ENCODE measurements at regions not wholly inside any gene's neighbourhood (a gene's known extent, or its start where the extent isn't known, plus 50 kb on each side); places are given as distances from the start of the nearest gene placed in this dataset.

DNA sequence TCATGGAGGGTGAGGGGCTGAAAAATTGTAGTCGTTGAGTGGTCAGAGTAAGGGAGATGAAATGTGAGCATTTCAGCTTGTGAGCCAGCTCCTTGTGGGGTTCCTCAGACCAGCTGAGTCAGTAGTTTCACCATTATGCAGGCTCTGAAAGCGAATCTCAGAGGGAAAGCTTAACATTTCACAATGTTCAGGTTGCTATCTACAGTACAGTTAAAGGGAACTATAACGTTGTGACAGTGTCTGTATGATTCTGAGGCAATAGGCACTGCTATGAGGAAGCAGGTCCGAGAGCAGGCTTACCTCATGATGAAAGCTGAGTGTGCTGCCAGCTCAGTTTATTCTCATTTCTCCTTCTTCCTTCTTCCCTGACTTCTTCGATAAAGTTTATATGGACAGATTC, 469.6 kb downstream of the EDEM1 start:
- WGBS, result 60% methylated on average over 5 of the region's 5 CpGs
- Histone ChIP-seq H3K27ac (replicated peaks in 1 of 4) (no peak overlapping the region), H3K36me3 (no peaks in the 10 kb centered on the region), H3K9me3 (peaks cover 0 to 12% (median 3%) of the 10 kb centered on the region in 4 donors), H3K4me3 (no peak overlapping the region), H3K27me3 (no peaks in the 10 kb centered on the region), H3K4me1 (no peaks in the 10 kb centered on the region)
- intact Hi-C loops (cut with DNase I), result no loop called here
- no peak for TF ChIP-seq POLR2A (IDR thresholded peaks at IDR 0.05; ENCODE audit: low read depth)
- TF ChIP-seq POLR2AphosphoS5 (IDR thresholded peaks at IDR 0.05), result no peak
- no peak for TF ChIP-seq EP300 (IDR thresholded peaks at IDR 0.05)
- TF ChIP-seq, protein P1, sequence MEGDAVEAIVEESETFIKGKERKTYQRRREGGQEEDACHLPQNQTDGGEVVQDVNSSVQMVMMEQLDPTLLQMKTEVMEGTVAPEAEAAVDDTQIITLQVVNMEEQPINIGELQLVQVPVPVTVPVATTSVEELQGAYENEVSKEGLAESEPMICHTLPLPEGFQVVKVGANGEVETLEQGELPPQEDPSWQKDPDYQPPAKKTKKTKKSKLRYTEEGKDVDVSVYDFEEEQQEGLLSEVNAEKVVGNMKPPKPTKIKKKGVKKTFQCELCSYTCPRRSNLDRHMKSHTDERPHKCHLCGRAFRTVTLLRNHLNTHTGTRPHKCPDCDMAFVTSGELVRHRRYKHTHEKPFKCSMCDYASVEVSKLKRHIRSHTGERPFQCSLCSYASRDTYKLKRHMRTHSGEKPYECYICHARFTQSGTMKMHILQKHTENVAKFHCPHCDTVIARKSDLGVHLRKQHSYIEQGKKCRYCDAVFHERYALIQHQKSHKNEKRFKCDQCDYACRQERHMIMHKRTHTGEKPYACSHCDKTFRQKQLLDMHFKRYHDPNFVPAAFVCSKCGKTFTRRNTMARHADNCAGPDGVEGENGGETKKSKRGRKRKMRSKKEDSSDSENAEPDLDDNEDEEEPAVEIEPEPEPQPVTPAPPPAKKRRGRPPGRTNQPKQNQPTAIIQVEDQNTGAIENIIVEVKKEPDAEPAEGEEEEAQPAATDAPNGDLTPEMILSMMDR (IDR thresholded peaks at IDR 0.05), result no peak
- no peak for DNase-seq (ENCODE audit: extremely low spot score)

DNA sequence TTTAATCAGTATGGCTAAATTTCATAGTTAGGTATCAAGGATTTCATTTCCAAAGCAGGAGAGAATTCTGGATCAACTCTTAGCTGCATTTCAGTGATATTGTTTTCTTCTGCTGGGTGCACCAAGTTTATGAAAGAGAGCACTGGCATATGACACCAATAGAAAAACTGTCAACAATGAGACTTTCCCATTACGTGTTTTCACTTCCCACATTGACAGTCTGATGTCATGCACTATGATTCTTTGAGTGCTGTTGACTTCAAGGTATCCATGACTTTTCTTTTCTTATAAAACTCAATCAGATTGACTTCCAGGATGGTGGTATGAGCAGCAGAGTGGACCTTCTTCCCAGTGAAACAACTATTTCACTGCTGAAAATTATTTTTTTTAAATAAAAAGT, 476.1 kb downstream of the EDEM1 start:
- Histone ChIP-seq H3K36me3 (no peaks in the 10 kb centered on the region), H3K9me3 (peaks cover 0 to 18% (median 9%) of the 10 kb centered on the region in 4 donors), H3K27ac (replicated peaks in 1 of 4) (no peak overlapping the region), H3K27me3 (no peaks in the 10 kb centered on the region), H3K4me3 (no peak overlapping the region), H3K4me1 (no peaks in the 10 kb centered on the region)
- 74% methylated on average over 1 of the region's 1 CpG for WGBS
- intact Hi-C loops (cut with DNase I), result no loop called here
- no peak for DNase-seq (ENCODE audit: extremely low spot score)
- no peak for TF ChIP-seq POLR2AphosphoS5 (IDR thresholded peaks at IDR 0.05)
- TF ChIP-seq, protein P1 (IDR thresholded peaks at IDR 0.05), result no peak
- no peak for TF ChIP-seq POLR2A (IDR thresholded peaks at IDR 0.05; ENCODE audit: low read depth)
- TF ChIP-seq EP300 (IDR thresholded peaks at IDR 0.05), result no peak

- 77% methylated on average over 4 of the region's 4 CpGs for WGBS
- Histone ChIP-seq H3K9me3 (peaks cover 0 to 18% (median 9%) of the 10 kb centered on the region in 4 donors), H3K36me3 (no peaks in the 10 kb centered on the region), H3K27me3 (no peaks in the 10 kb centered on the region), H3K4me3 (no peak overlapping the region), H3K27ac (replicated peaks in 1 of 4) (no peak overlapping the region), H3K4me1 (no peaks in the 10 kb centered on the region)
- no peak for DNase-seq (ENCODE audit: extremely low spot score)
- TF ChIP-seq, protein P1 (IDR thresholded peaks at IDR 0.05), result no peak
- TF ChIP-seq POLR2AphosphoS5 (IDR thresholded peaks at IDR 0.05) (no peak), EP300 (IDR thresholded peaks at IDR 0.05) (no peak), POLR2A (IDR thresholded peaks at IDR 0.05; ENCODE audit: low read depth) (no peak)
- intact Hi-C loops (cut with DNase I), result no loop called here
Measured at GRCh38 chr3:5666455-5666854, 478.9 kb downstream of the EDEM1 start.

GRCh38 chr3:5673521-5673920, 486.0 kb downstream of the EDEM1 start:
- DNase-seq (ENCODE audit: extremely low spot score), result no peak
- Histone ChIP-seq H3K36me3 (no peaks in the 10 kb centered on the region), H3K4me3 (no peak overlapping the region), H3K9me3 (no peaks in the 10 kb centered on the region), H3K27me3 (no peaks in the 10 kb centered on the region), H3K27ac (replicated peaks in 1 of 4) (no peak overlapping the region), H3K4me1 (no peaks in the 10 kb centered on the region)
- WGBS, result 84% methylated on average over 3 of the region's 3 CpGs
- intact Hi-C loops (cut with DNase I), result no loop called here
- TF ChIP-seq EP300 (IDR thresholded peaks at IDR 0.05) (no peak), POLR2A (IDR thresholded peaks at IDR 0.05; ENCODE audit: low read depth) (no peak), POLR2AphosphoS5 (IDR thresholded peaks at IDR 0.05) (no peak)
- TF ChIP-seq, protein P1 (IDR thresholded peaks at IDR 0.05), result no peak

DNA sequence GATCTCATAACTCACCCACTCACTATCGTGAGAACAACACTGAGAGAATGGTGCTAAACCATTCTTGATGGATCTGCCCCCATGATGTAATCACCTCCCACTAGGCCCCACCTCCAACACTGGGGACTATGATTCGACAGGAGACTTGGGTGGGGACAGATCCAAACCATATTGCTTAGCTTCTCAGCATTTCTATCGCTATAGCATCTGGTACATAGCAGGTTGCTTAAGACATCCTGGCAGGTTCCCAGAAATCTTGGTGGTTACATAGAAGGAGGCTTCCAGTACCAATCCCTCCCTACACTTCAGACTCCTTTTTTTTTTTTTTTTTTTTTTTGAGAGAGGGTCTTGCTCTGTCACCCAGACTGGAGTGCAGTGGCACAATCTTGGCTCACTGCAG, 487.8 kb downstream of the EDEM1 start:
- no peaks in the 10 kb centered on the region for H3K9me3 ChIP-seq
- H3K4me3 ChIP-seq, result no peak overlapping the region
- intact Hi-C loops (cut with DNase I), result no loop called here
- no peaks in the 10 kb centered on the region for H3K36me3 ChIP-seq
- no peak for TF ChIP-seq EP300 (IDR thresholded peaks at IDR 0.05)
- no peak for TF ChIP-seq POLR2AphosphoS5 (IDR thresholded peaks at IDR 0.05)
- TF ChIP-seq POLR2A (IDR thresholded peaks at IDR 0.05; ENCODE audit: low read depth), result no peak
- TF ChIP-seq, protein P1 (IDR thresholded peaks at IDR 0.05), result no peak
- DNase-seq (ENCODE audit: extremely low spot score), result no peak
- no peaks in the 10 kb centered on the region for H3K27me3 ChIP-seq
- H3K4me1 ChIP-seq, result no peaks in the 10 kb centered on the region
- 74% methylated on average over 3 of the region's 3 CpGs for WGBS
- H3K27ac ChIP-seq (replicated peaks in 1 of 4), result no peak overlapping the region
